Motor neuron (in vitro differentiated cells): ENCODE measurements at regions not wholly inside any gene's neighbourhood (a gene's known extent, or its start where the extent isn't known, plus 50 kb on each side); places are given as distances from the start of the nearest gene placed in this dataset.

Experiments
- ATAC-seq, 8 experiments: fragments of 200-7000 bp; cut with Tn5 transposase; replicated peaks in 6 of 8; 2 replicates each; pipeline ENCODE4 v1.8.0; 2021; ENCODE audit warnings: mild to moderate bottlenecking in 8 of 8, moderate library complexity in 8 of 8
- H3K27ac ChIP-seq, 2 donors: fragments of 250-450 bp; sonication (Bioruptor Pico); 2 replicates each; pipeline ENCODE4 v1.9.0; 2021; ENCODE audit warnings: antibody characterized with exemption in 2 of 2, mild to moderate bottlenecking in 2 of 2, moderate library complexity in 1 of 2
- H3K4me1 ChIP-seq, 2 donors: fragments of 250-450 bp; sonication (Bioruptor Pico); replicated peaks in 1 of 2; 2 replicates each; pipeline ENCODE4 v1.6.1; 2021; ENCODE audit warnings: antibody characterized with exemption in 2 of 2, mild to moderate bottlenecking in 2 of 2, moderate library complexity in 1 of 2
- H3K4me3 ChIP-seq, 5 donors: fragments of 250-450 bp; sonication (Bioruptor Pico); 2 replicates each; pipeline ENCODE4 v1.9.0; 2021; ENCODE audit warnings: antibody characterized with exemption in 5 of 5, mild to moderate bottlenecking in 5 of 5, moderate library complexity in 4 of 5
- WGBS, 10 experiments: fragments of 450-650 bp; shearing (Covaris generic); methylation state at CpG; one replicate each; pipeline ENCODE4 v1.0.0; 2022; 5-methylcytosine and 5-hydroxymethylcytosine counted together
- in situ Hi-C, 9 experiments: fragments of 400-800 bp; cut with MboI; loops; one replicate each; pipeline ENCODE4 v1.15.0; 2021; ENCODE audit warnings: low sequenced_read_pairs in 9 of 9, low pct_unique_long_range_greater_than_20kb in 2 of 9; ENCODE audit not compliant: unreplicated experiment in 9 of 9

GRCh38 chr3:56969851-56970250, 90.6 kb upstream of the SPATA12 start:
- ATAC-seq: no peak
- Histone ChIP-seq H3K27ac (no peak overlapping the region), H3K4me3 (no peak overlapping the region), H3K4me1 (peaks cover 0 to 6% of the 10 kb centered on the region in 2 donors)
- 22 to 100% (median 83%) methylated on average over 1 of the region's 1 CpG; no CpG with 5 or more reads in 2 of the 10 experiments for WGBS, 10 experiments
- in situ Hi-C loops: no loop called here

DNA sequence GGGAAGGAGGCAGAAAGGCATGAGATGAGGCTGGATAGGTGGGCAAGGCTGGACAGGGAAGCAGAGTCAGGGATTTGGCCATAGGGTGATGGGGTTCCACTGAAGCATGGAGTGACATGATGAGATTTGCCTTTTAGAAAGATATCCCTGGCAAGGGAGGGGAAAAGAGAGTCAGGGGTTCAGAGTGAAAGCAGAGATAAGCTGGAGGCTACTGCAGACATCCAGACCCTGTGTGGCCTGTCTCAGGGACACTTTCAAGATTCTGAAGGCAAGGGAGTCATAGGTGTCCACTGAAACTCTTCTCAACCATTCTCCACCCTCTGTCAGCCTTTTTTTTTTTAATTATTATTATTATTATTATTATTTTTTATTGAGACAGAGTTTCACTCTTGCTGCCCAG, 94.0 kb upstream of the SPATA12 start:
- no peak overlapping the region for H3K4me3 ChIP-seq
- H3K27ac ChIP-seq: no peak overlapping the region
- peaks cover 6 to 9% of the 10 kb centered on the region in 2 donors for H3K4me1 ChIP-seq
- in situ Hi-C loops: no loop called here
- ATAC-seq: no peak

DNA sequence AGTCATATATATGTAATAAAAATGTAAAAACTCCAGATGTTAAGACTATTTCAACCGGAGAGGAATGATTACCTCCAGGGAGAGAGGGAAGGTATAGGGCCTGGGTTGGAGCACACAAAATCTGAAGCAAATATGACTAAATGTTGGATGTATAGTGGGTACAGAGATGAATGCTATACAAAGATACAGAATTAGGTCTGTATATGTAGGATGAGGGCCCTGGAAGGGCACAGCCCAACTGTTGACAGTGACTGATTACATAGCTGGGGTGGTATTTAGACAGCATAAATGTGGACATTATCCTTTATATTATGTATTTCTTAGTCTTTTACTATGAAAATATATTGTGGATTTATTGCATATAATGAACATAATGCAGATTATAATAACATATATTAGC, 94.4 kb upstream of the SPATA12 start:
- Histone ChIP-seq H3K27ac (no peak overlapping the region), H3K4me1 (peaks cover 6 to 9% of the 10 kb centered on the region in 2 donors), H3K4me3 (no peak overlapping the region)
- in situ Hi-C loops: no loop called here
- no peak for ATAC-seq
- 80 to 100% (median 95%) methylated on average over 1 of the region's 1 CpG; no CpG with 5 or more reads in 2 of the 10 experiments for WGBS, 10 experiments

DNA sequence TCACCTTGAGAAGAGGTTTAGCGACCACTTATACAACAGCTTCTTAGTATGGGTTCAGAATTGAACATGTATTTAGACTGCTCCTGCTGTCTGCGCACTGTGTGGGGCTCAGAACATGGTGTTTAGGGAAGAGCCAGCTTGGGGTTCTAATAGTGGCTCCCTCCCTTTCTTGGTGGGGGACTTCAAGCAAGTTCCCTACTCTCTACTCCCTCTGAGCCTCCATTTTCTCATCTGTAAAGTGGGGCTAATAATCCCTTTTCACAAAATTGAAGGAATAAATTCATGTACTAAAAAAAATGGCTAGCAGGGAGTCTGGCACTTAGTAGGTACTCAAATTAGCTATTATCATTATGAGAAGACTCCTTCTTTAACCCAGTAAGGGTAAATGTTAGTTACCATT, 97.5 kb upstream of the SPATA12 start:
- Histone ChIP-seq H3K4me1 (peaks cover 13 to 16% of the 10 kb centered on the region in 2 donors), H3K27ac (no peak overlapping the region), H3K4me3 (no peak overlapping the region)
- ATAC-seq: no peak
- 83 to 100% (median 100%) methylated on average over 1 of the region's 2 CpGs; no CpG with 5 or more reads in 4 of the 10 experiments for WGBS, 10 experiments
- in situ Hi-C loops: no loop called here

- ATAC-seq: peak; percentile 83 to 100 (median 98)
- WGBS, 10 experiments: 53 to 90% (median 72%) methylated on average over 1 to 3 of the region's 3 CpGs; no CpG with 5 or more reads in 4 of the 10 experiments
- H3K4me1 ChIP-seq: peaks cover 13 to 16% of the 10 kb centered on the region in 2 donors
- no peak overlapping the region for H3K27ac ChIP-seq
- in situ Hi-C loops: no loop called here
- no peak overlapping the region for H3K4me3 ChIP-seq
Observed at GRCh38 chr3:56962206-56962605, 98.3 kb upstream of the SPATA12 start.

- no peak for ATAC-seq
- in situ Hi-C loops: no loop called here
- 51 to 100% (median 82%) methylated on average over 1 to 6 of the region's 6 CpGs for WGBS, 10 experiments
Observed at GRCh38 chr3:56960234-56960917, 100.1 kb upstream of the SPATA12 start.

DNA sequence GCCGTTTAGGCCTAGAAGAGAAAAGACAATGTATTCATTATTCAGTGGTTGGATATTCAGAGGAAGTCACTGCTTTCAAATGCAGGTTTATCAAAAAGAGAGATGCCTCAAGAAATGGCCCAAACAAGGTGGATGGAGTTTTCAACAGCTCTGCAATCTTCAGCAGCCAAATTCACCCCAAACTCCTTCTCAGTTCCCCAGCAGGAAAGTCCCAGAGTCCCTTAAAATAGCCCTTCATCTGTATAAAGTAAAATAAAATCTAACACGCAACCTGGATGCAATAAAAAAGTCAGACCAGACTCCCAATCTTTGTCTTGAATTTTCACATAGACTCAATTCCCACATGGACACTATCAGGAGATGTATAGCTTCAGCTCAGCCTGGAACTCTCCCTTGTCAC, 101.6 kb upstream of the SPATA12 start:
- ATAC-seq: no peak
- in situ Hi-C loops: no loop called here

More at GRCh38 chr3:56960234-56960917, 100.1 kb upstream of the SPATA12 start:
- Histone ChIP-seq H3K4me3 (no peak overlapping the region), H3K27ac (no peak overlapping the region), H3K4me1 (peaks cover 13 to 16% of the 10 kb centered on the region in 2 donors)

DNA sequence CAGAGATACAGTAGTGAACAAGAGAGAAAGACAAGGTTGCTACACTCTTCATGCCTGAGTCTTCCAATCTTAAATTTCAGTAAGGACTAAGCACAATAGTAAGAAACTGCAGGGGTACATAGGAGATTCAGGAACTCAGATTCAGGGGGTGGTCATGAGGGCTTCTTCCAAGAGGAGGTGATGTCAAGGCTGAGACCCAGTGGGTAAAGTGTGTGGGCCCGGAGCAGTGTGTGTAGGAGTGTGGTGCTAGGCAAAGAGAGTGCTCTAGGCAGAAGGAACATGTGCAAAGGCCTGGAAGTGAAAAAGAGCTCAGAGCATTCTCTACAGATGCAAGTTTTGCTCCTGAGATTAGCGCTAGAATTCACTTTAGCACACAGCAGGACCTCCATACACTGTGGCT, 102.9 kb upstream of the SPATA12 start:
- Histone ChIP-seq H3K4me3 (no peak overlapping the region), H3K27ac (no peak overlapping the region), H3K4me1 (peaks cover 10 to 16% of the 10 kb centered on the region in 2 donors)
- 40 to 100% (median 100%) methylated on average over 1 to 2 of the region's 2 CpGs; no CpG with 5 or more reads in 3 of the 10 experiments for WGBS, 10 experiments
- ATAC-seq: no peak
- in situ Hi-C loops: no loop called here

More for the DNA sequence above, 101.6 kb upstream of the SPATA12 start:
- no peak overlapping the region for H3K4me3 ChIP-seq
- H3K4me1 ChIP-seq: peaks cover 13 to 16% of the 10 kb centered on the region in 2 donors
- no peak overlapping the region for H3K27ac ChIP-seq
- 40 to 100% (median 89%) methylated on average over 1 to 2 of the region's 2 CpGs for WGBS, 10 experiments

DNA sequence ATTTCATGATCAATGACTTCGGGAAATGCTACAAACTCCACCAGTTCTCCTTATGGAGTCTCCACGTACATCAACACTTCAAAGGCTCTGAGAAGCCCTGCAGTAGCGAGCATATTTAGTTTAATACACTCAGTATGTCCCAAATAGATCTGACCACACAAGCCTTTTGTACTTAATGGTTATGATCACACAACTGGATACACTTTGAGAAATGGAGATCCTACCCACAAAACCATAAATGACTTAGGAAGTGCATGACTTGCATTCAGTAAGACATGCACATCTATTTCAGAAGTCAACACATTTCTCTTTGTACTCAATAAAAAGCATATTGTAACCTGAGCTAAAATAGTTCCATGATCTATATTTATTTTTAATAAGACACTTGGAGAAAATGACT, 103.6 kb upstream of the SPATA12 start:
- no peak for ATAC-seq
- Histone ChIP-seq H3K4me1 (peaks cover 4 to 10% of the 10 kb centered on the region in 2 donors), H3K4me3 (no peak overlapping the region), H3K27ac (no peak overlapping the region)
- WGBS, 10 experiments: 70 to 100% (median 92%) methylated on average over 1 to 3 of the region's 3 CpGs; no CpG with 5 or more reads in 2 of the 10 experiments
- in situ Hi-C loops: no loop called here

GRCh38 chr3:56955492-56956111, 104.9 kb upstream of the SPATA12 start:
- WGBS, 10 experiments: 0 to 100% (median 48%) methylated on average over 1 to 4 of the region's 5 CpGs; no CpG with 5 or more reads in 2 of the 10 experiments
- in situ Hi-C loops: no loop called here
- peak in 3 of 8 experiments; percentile 92 to 96 (median 94) for ATAC-seq

GRCh38 chr3:56954125-56954524, 106.3 kb upstream of the SPATA12 start:
- 50% methylated on average over 1 of the region's 1 CpG; no CpG with 5 or more reads in 9 of the 10 experiments for WGBS, 10 experiments
- in situ Hi-C loops: no loop called here
- no peak overlapping the region for H3K4me3 ChIP-seq
- H3K27ac ChIP-seq: no peak overlapping the region
- H3K4me1 ChIP-seq: peaks cover under 1 to 4% of the 10 kb centered on the region in 2 donors
- ATAC-seq: peak in 2 of 8 experiments; percentile 37 to 63

More at GRCh38 chr3:56955492-56956111, 104.9 kb upstream of the SPATA12 start:
- Histone ChIP-seq H3K4me1 (peaks cover 3 to 10% of the 10 kb centered on the region in 2 donors), H3K27ac (no peak overlapping the region), H3K4me3 (no peak overlapping the region)

- in situ Hi-C loops: no loop called here
- Histone ChIP-seq H3K4me1 (no peaks in the 10 kb centered on the region), H3K4me3 (no peak overlapping the region), H3K27ac (no peak overlapping the region)
- no peak for ATAC-seq
- 59 to 100% (median 80%) methylated on average over 1 to 4 of the region's 4 CpGs; no CpG with 5 or more reads in 2 of the 10 experiments for WGBS, 10 experiments
Observed at GRCh38 chr3:56952846-56953245, 107.6 kb upstream of the SPATA12 start.

- Histone ChIP-seq H3K4me1 (no peaks in the 10 kb centered on the region), H3K4me3 (no peak overlapping the region), H3K27ac (no peak overlapping the region)
- 22 to 83% (median 71%) methylated on average over 1 of the region's 1 CpG; no CpG with 5 or more reads in 5 of the 10 experiments for WGBS, 10 experiments
- no peak for ATAC-seq
- in situ Hi-C loops: no loop called here
Observed at GRCh38 chr3:56952061-56952460, 108.4 kb upstream of the SPATA12 start.
